Psoas muscle (tissue), 7 donors: ENCODE measurements at regions not wholly inside any gene's neighbourhood (a gene's known extent, or its start where the extent isn't known, plus 50 kb on each side); places are given as distances from the start of the nearest gene placed in this dataset.

Source experiments
- ATAC-seq, 4 donors: fragments of 200-7000 bp; cut with Tn5 transposase; one replicate each; pipeline ENCODE4 v1.9.1; 2020; ENCODE audit warnings: moderate library complexity in 3 of 4, mild to moderate bottlenecking in 2 of 4
- DNase-seq, 2 donors: peaks; one replicate each; pipeline ENCODE4 v3.0.0-alpha.2; 2020
- H3K27ac ChIP-seq: fragments of 200-600 bp; one replicate; pipeline ENCODE4 v1.8.0; 2022
- H3K27me3 ChIP-seq, 3 donors: fragments of 200-600 bp in 1 of 3; one replicate each; pipeline versions ENCODE4 v1.6.1 to v1.8.0; 2013 to 2022; ENCODE audit warnings: low read length in 2 of 3, mild to moderate bottlenecking in 2 of 3, moderate library complexity in 1 of 3; ENCODE audit not compliant: insufficient read depth in 3 of 3
- H3K36me3 ChIP-seq, 2 donors: fragments of 200-600 bp in 1 of 2; one replicate each; pipeline versions ENCODE4 v1.6.1 to v1.8.0; 2013 to 2022; ENCODE audit warnings: low read depth in 1 of 2, mild to moderate bottlenecking in 1 of 2, moderate library complexity in 1 of 2; ENCODE audit not compliant: insufficient read depth in 1 of 2
- H3K4me1 ChIP-seq: fragments of 200-600 bp; one replicate; pipeline ENCODE4 v1.8.0; 2022
- H3K4me3 ChIP-seq: fragments of 200-600 bp; one replicate; pipeline ENCODE4 v1.8.0; 2022; ENCODE audit warnings: mild to moderate bottlenecking
- H3K9me3 ChIP-seq: fragments of 200-600 bp; one replicate; pipeline ENCODE4 v1.8.0; 2022
- WGBS, 3 donors: extraction: QIAGEN DNeasy Blood & Tissue Kit; methylation state at CpG; one replicate each; pipeline versions ENCODE4 v1.1.6 to v1.1.7; 2013; 5-methylcytosine and 5-hydroxymethylcytosine counted together
- intact Hi-C, 2 donors: fragments of 100-400 bp; cut with DNase I; formaldehyde crosslinking; loops; one replicate each; pipeline versions ENCODE4 v1.11.0 to v1.14.2; 2022
- TF ChIP-seq, protein P1 (sequence below): fragments of 200-600 bp; IDR thresholded peaks from one replicate; pipeline ENCODE4 v1.8.0; 2022; ENCODE audit warnings: antibody characterized with exemption
- donor health status: healthy with polysubstance abuse.
- donor health status: DM: no; HTN: no; CAD: no; lungs with moderate emphysema.
- donor health status: Bipolar disorder and iron deficiency.
- donor health status: healthy.
- donor health status: DM: yes; HTN: yes; CAD: no.
- donor health status: DM: no; HTN: no; CAD: no.
- donor health status: DM: yes; HTN: yes; CAD: no.

DNA sequence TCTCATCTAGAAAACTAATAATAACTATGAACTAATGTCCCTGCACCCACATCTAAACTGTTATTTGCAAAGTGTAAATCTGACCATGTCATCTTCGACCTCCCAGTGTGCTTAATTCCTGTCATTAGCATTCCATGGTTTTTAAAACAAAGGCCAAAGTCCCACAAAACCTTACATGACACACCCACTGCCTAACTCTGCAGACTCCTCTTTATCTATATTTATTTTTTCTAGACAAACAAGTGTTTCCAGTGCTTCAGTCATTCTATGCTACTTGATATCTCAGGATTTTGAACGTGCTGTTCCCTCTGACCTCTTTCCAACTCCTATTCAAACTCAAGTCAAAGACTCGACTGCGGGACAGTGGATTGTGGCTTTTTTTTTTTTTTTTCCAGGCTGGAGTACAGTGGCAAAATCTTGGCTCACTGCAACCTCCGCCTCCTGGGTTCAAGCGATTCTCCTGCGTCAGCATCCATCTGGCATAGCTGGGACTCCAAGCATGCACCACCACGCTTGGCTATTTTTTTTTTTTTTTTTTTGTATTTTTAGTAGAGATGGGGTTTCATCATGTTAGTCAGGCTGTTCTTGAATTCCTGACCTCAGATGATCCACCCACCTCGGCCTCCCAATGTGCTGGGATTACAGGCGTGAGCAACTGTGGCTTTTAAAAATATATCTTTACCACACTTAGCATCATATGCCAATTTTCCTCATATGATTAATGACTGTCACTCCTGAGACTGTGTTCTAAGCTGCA lies 1511.0 kb downstream of the ARAP2 start:
- peak; percentile 84 to 93 (median 92) for ATAC-seq
- Histone ChIP-seq H3K27me3 (no peaks in the 10 kb centered on the region), H3K36me3 (no peaks in the 10 kb centered on the region), H3K4me1 (peaks cover 4% of the 10 kb centered on the region), H3K4me3 (no peak overlapping the region), H3K27ac (peak overlapping the region; percentile 76), H3K9me3 (no peaks in the 10 kb centered on the region)
- DNase-seq = peak; percentile 17 to 61
- intact Hi-C loops = no loop called here
- TF ChIP-seq, protein P1, sequence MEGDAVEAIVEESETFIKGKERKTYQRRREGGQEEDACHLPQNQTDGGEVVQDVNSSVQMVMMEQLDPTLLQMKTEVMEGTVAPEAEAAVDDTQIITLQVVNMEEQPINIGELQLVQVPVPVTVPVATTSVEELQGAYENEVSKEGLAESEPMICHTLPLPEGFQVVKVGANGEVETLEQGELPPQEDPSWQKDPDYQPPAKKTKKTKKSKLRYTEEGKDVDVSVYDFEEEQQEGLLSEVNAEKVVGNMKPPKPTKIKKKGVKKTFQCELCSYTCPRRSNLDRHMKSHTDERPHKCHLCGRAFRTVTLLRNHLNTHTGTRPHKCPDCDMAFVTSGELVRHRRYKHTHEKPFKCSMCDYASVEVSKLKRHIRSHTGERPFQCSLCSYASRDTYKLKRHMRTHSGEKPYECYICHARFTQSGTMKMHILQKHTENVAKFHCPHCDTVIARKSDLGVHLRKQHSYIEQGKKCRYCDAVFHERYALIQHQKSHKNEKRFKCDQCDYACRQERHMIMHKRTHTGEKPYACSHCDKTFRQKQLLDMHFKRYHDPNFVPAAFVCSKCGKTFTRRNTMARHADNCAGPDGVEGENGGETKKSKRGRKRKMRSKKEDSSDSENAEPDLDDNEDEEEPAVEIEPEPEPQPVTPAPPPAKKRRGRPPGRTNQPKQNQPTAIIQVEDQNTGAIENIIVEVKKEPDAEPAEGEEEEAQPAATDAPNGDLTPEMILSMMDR = no peak
- 25 to 52% (median 42%) methylated on average over 10 of the region's 10 CpGs for WGBS, 3 donors

GRCh38 chr4:34766935-34767334 lies 1477.4 kb downstream of the ARAP2 start:
- DNase-seq (no peak), ATAC-seq (no peak)
- peak overlapping the region; percentile 31 for H3K4me3 ChIP-seq
- no peaks in the 10 kb centered on the region for H3K36me3 ChIP-seq
- no peaks in the 10 kb centered on the region for H3K27me3 ChIP-seq
- no peak overlapping the region for H3K27ac ChIP-seq
- TF ChIP-seq, protein P1 = no peak
- intact Hi-C loops = no loop called here
- no peaks in the 10 kb centered on the region for H3K4me1 ChIP-seq
- 77 to 93% (median 90%) methylated on average over 1 of the region's 1 CpG for WGBS, 3 donors
- no peaks in the 10 kb centered on the region for H3K9me3 ChIP-seq

DNA sequence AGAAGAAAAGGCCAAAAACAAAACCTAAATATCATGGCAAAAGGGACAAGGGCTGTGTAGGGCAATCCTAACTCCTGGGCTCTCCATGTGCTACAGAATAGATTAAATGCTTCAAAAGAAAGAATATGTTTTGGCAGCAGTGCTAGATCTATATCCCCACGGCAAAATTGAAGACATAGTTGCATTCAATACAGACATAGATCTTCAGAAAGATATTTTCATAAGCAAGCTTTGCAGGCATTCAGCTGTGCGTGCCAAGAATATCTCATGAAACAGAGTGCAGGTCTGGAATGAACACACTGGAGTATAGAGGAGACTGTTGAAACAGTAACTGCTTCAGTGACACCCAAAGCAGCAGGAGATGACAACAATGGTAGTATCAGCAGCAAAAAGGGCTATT lies 1476.9 kb downstream of the ARAP2 start:
- intact Hi-C loops = no loop called here
- peak overlapping the region; percentile 31 for H3K4me3 ChIP-seq
- no peaks in the 10 kb centered on the region for H3K9me3 ChIP-seq
- no peaks in the 10 kb centered on the region for H3K4me1 ChIP-seq
- no peaks in the 10 kb centered on the region for H3K27me3 ChIP-seq
- no peaks in the 10 kb centered on the region for H3K36me3 ChIP-seq
- ATAC-seq (peak in 1 of 4 donors; percentile 66), DNase-seq (no peak)
- H3K27ac ChIP-seq = peak overlapping the region; percentile 17
- TF ChIP-seq, protein P1 = no peak
- WGBS, 3 donors = 30 to 44% (median 34%) methylated on average over 2 of the region's 2 CpGs

- no peak for DNase-seq
- no peaks in the 10 kb centered on the region for H3K36me3 ChIP-seq
- intact Hi-C loops = no loop called here
- TF ChIP-seq, protein P1 = no peak
- H3K9me3 ChIP-seq = no peaks in the 10 kb centered on the region
- H3K4me3 ChIP-seq = no peak overlapping the region
- no peaks in the 10 kb centered on the region for H3K4me1 ChIP-seq
- H3K27ac ChIP-seq = no peak overlapping the region
- ATAC-seq = no peak
- H3K27me3 ChIP-seq = no peaks in the 10 kb centered on the region
- WGBS, 3 donors = 81 to 91% (median 87%) methylated on average over 8 of the region's 8 CpGs
These were observed 1472.7 kb downstream of the ARAP2 start for GRCh38 chr4:34771632-34772031.

- intact Hi-C loops = no loop called here
- H3K4me3 ChIP-seq = no peak overlapping the region
- no peaks in the 10 kb centered on the region for H3K4me1 ChIP-seq
- no peak for DNase-seq
- ATAC-seq = no peak
- H3K9me3 ChIP-seq = no peaks in the 10 kb centered on the region
- TF ChIP-seq, protein P1 = no peak
- H3K36me3 ChIP-seq = no peaks in the 10 kb centered on the region
- H3K27me3 ChIP-seq = no peaks in the 10 kb centered on the region
- no peak overlapping the region for H3K27ac ChIP-seq
- WGBS, 3 donors = 53 to 70% (median 62%) methylated on average over 2 of the region's 2 CpGs
These were observed 1454.2 kb downstream of the ARAP2 start for GRCh38 chr4:34790131-34790530.
